ENCODE measurements at regions not wholly inside any gene's neighbourhood (a gene's known extent, or its start where the extent isn't known, plus 50 kb on each side); places are given as distances from the start of the nearest gene placed in this dataset.

DNA sequence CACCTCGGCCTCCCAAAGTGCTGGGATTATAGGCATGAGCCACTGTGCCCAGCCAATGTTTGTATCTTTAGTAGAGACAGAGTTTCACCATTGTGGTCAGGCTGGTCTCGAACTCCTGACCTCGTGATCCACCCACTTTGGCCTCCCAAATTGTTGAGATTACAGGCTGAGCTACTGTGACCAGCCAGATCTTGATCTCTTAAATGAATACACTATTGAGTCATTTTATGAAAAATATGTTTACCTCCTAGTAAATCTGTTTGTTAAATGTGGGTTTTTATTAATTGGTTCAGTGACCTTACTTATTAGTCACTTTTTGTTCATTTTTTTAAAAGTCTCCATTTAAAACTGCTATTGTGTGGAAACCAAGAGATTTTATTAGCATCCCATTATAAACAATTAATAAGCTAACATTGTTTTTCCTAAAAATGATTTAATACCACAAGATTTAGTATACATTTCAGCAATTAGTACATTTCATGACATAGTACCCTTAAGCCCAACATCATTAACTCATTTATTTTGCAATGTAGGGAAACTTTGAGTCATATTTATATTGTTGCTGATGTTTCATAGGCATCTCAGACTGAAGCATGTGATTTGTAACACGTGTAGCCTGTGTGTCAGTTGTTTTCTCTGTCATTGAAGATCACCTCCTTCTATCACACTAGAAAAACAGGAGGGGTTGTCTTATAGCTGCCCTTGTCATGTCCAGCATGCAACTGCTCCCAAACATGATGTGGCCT, 261.2 kb downstream of the TAF11L14 start:
- Histone ChIP-seq H3K4me2 (no peak overlapping the region), H3K27ac (no peak overlapping the region), H3K9me2 (replicated peaks; ENCODE audit: insufficient read depth) (no peaks in the 10 kb centered on the region), H3K79me2 (no peaks in the 10 kb centered on the region), H3K27me3 (no peaks in the 10 kb centered on the region), H3K4me1 (ENCODE audit: insufficient read depth) (no peaks in the 10 kb centered on the region), H4K20me1 (ENCODE audit: insufficient read depth, poor library complexity, severe bottlenecking) (no peaks in the 10 kb centered on the region), H3K9me3 (ENCODE audit: low read depth) (no peaks in the 10 kb centered on the region), H3K4me3 (no peak overlapping the region), H2AFZ (no peak overlapping the region), H3K36me3 (replicated peaks; ENCODE audit: insufficient read depth, low read depth) (no peaks in the 10 kb centered on the region)
- TF ChIP-seq EZH2phosphoT487 (IDR thresholded peaks at IDR 0.05; ENCODE audit: low read depth, severe bottlenecking, unreplicated experiment) (no peak), EZH2 (IDR thresholded peaks at IDR 0.05; ENCODE audit: borderline replicate concordance) (no peak)
- TF ChIP-seq, protein P1, sequence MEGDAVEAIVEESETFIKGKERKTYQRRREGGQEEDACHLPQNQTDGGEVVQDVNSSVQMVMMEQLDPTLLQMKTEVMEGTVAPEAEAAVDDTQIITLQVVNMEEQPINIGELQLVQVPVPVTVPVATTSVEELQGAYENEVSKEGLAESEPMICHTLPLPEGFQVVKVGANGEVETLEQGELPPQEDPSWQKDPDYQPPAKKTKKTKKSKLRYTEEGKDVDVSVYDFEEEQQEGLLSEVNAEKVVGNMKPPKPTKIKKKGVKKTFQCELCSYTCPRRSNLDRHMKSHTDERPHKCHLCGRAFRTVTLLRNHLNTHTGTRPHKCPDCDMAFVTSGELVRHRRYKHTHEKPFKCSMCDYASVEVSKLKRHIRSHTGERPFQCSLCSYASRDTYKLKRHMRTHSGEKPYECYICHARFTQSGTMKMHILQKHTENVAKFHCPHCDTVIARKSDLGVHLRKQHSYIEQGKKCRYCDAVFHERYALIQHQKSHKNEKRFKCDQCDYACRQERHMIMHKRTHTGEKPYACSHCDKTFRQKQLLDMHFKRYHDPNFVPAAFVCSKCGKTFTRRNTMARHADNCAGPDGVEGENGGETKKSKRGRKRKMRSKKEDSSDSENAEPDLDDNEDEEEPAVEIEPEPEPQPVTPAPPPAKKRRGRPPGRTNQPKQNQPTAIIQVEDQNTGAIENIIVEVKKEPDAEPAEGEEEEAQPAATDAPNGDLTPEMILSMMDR (IDR thresholded peaks at IDR 0.05; ENCODE audit: poor library complexity), result no peak
- DNase-seq (ENCODE audit: low spot score), result no peak
- 81% methylated on average over 4 of the region's 4 CpGs for WGBS (ENCODE audit: low lambda C conversion rate, missing lambda C conversion rate)

DNA sequence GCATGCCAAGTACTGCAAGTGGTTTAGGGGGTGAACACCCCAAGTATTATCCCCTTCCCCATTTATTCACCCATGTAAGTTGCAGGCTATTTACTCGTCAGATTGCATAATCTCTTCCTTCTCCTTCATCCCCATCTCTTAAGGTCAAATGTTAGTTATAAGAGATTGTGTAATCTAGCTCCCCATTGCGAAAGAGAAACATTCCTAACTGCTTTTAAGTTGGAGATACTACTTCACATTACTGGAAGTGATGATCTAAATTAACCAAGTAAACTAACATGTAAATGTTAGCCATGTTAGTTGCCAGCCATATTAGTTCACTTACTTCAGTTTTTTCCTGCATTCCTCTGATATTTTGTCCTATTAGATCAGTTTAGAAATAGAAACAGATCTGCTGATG, 262.3 kb downstream of the TAF11L14 start:
- Histone ChIP-seq H3K9me2 (replicated peaks; ENCODE audit: insufficient read depth) (no peaks in the 10 kb centered on the region), H3K4me3 (no peak overlapping the region), H3K4me2 (no peak overlapping the region), H3K4me1 (ENCODE audit: insufficient read depth) (no peaks in the 10 kb centered on the region), H3K27me3 (no peaks in the 10 kb centered on the region), H3K36me3 (replicated peaks; ENCODE audit: insufficient read depth, low read depth) (no peaks in the 10 kb centered on the region), H4K20me1 (ENCODE audit: insufficient read depth, poor library complexity, severe bottlenecking) (no peaks in the 10 kb centered on the region), H3K27ac (no peak overlapping the region), H3K9me3 (ENCODE audit: low read depth) (no peaks in the 10 kb centered on the region), H2AFZ (no peak overlapping the region), H3K79me2 (no peaks in the 10 kb centered on the region)
- WGBS (ENCODE audit: low lambda C conversion rate, missing lambda C conversion rate), result 35% methylated on average over 2 of the region's 2 CpGs
- DNase-seq (ENCODE audit: low spot score), result peak; percentile 19
- TF ChIP-seq EZH2 (IDR thresholded peaks at IDR 0.05; ENCODE audit: borderline replicate concordance) (no peak), EZH2phosphoT487 (IDR thresholded peaks at IDR 0.05; ENCODE audit: low read depth, severe bottlenecking, unreplicated experiment) (no peak)
- TF ChIP-seq, protein P1 (IDR thresholded peaks at IDR 0.05; ENCODE audit: poor library complexity), result no peak

DNA sequence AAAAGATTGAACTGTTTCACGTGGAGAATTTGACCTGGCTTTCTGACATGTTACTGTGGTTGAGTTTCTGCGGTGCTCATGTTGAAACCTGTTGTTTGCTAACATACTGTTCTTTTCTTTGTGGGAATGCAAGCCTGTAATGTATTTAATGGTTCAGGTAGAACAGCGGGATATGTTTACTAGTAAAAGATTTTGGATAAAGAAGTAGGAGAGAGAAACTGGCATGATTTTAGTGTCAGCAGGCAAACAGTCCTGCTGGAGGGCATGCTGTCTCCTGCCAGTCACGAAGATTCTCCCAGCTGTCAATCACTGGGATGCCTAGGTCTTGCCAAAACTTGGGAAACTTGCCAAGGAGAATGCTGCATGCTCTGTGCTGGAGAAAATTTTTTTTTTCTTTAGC, 263.5 kb downstream of the TAF11L14 start:
- no peak for DNase-seq (ENCODE audit: low spot score)
- no peak overlapping the region for H3K4me2 ChIP-seq
- no peaks in the 10 kb centered on the region for H3K9me2 ChIP-seq (replicated peaks; ENCODE audit: insufficient read depth)
- no peaks in the 10 kb centered on the region for H4K20me1 ChIP-seq (ENCODE audit: insufficient read depth, poor library complexity, severe bottlenecking)
- H3K36me3 ChIP-seq (replicated peaks; ENCODE audit: insufficient read depth, low read depth), result no peaks in the 10 kb centered on the region
- no peaks in the 10 kb centered on the region for H3K9me3 ChIP-seq (ENCODE audit: low read depth)
- H3K4me3 ChIP-seq, result no peak overlapping the region
- H3K27me3 ChIP-seq, result no peaks in the 10 kb centered on the region
- 70% methylated on average over 4 of the region's 4 CpGs for WGBS (ENCODE audit: low lambda C conversion rate, missing lambda C conversion rate)
- H2AFZ ChIP-seq, result no peak overlapping the region
- H3K27ac ChIP-seq, result no peak overlapping the region
- no peaks in the 10 kb centered on the region for H3K4me1 ChIP-seq (ENCODE audit: insufficient read depth)
- TF ChIP-seq EZH2 (IDR thresholded peaks at IDR 0.05; ENCODE audit: borderline replicate concordance) (no peak), EZH2phosphoT487 (IDR thresholded peaks at IDR 0.05; ENCODE audit: low read depth, severe bottlenecking, unreplicated experiment) (no peak)
- TF ChIP-seq, protein P1 (IDR thresholded peaks at IDR 0.05; ENCODE audit: poor library complexity), result no peak
- H3K79me2 ChIP-seq, result no peaks in the 10 kb centered on the region
